Ovary (tissue), 3 donors: ENCODE measurements at regions not wholly inside any gene's neighbourhood (a gene's known extent, or its start where the extent isn't known, plus 50 kb on each side); places are given as distances from the start of the nearest gene placed in this dataset.

Experiments
- POLR2A ChIP-seq: fragments of 450-650 bp; IDR thresholded peaks from one replicate; pipeline ENCODE4 v1.6.1; 2017; ENCODE audit warnings: antibody characterized with exemption, mild to moderate bottlenecking, moderate library complexity
- TF ChIP-seq, protein P1 (sequence below), 3 donors: fragments of 450-650 bp in 2 of 3; fragments of 200-600 bp in 1 of 3; IDR thresholded peaks; one replicate each; pipeline versions ENCODE4 v1.5.1 to v1.8.0; 2016 to 2022; ENCODE audit warnings: antibody characterized with exemption in 3 of 3, mild to moderate bottlenecking in 1 of 3
- donor health status: DM: no; HTN: no; CAD: no.

DNA sequence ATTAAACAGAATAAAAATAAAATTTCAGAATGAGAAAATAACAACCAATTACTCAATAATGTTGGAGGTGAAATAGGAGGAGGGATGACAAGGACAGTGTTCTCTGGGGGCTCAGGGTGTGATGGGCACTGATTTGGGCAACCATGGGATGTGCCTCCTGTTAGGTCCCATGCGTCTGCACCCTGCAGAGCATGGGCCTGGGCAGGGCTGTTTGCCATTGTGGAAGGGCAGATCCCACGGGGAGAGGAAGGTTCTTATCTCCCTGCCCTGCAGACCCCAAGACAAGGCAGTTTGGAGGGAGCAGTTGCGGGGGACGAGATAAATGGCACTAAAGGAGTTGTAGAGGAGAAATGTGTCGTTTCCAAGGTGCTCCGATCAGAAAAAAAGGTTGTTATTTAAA, 206.3 kb downstream of the THBS2 start:
- TF ChIP-seq, protein P1, sequence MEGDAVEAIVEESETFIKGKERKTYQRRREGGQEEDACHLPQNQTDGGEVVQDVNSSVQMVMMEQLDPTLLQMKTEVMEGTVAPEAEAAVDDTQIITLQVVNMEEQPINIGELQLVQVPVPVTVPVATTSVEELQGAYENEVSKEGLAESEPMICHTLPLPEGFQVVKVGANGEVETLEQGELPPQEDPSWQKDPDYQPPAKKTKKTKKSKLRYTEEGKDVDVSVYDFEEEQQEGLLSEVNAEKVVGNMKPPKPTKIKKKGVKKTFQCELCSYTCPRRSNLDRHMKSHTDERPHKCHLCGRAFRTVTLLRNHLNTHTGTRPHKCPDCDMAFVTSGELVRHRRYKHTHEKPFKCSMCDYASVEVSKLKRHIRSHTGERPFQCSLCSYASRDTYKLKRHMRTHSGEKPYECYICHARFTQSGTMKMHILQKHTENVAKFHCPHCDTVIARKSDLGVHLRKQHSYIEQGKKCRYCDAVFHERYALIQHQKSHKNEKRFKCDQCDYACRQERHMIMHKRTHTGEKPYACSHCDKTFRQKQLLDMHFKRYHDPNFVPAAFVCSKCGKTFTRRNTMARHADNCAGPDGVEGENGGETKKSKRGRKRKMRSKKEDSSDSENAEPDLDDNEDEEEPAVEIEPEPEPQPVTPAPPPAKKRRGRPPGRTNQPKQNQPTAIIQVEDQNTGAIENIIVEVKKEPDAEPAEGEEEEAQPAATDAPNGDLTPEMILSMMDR (IDR thresholded peaks at IDR 0.05), result no peak
- no peak for TF ChIP-seq POLR2A
